Liver (tissue), 8 donors: ENCODE measurements at regions not wholly inside any gene's neighbourhood (a gene's known extent, or its start where the extent isn't known, plus 50 kb on each side); places are given as distances from the start of the nearest gene placed in this dataset.

Source experiments
- DNase-seq: peaks from one replicate; pipeline ENCODE4 v3.0.0-alpha.2; 2017; ENCODE audit warnings: low spot score
- H3K27ac ChIP-seq, 2 donors: one replicate each; pipeline ENCODE4 v1.7.0; 2013; ENCODE audit warnings: inconsistent platforms in 2 of 2, low read length in 2 of 2, control low read depth in 1 of 2, low read depth in 1 of 2, mild to moderate bottlenecking in 1 of 2
- H3K27me3 ChIP-seq, 4 donors: one replicate each; pipeline versions ENCODE4 v1.6.1 to v1.7.0; 2013; ENCODE audit warnings: low read length in 3 of 4, inconsistent platforms in 1 of 4, mild to moderate bottlenecking in 1 of 4, moderate library complexity in 1 of 4; ENCODE audit not compliant: control insufficient read depth in 4 of 4, insufficient read depth in 4 of 4
- H3K36me3 ChIP-seq, 4 donors: one replicate each; pipeline versions ENCODE4 v1.6.1 to v1.7.0; 2013; ENCODE audit warnings: low read length in 3 of 4, mild to moderate bottlenecking in 3 of 4, low read depth in 1 of 4, moderate library complexity in 1 of 4; ENCODE audit not compliant: control insufficient read depth in 4 of 4, insufficient read depth in 3 of 4
- H3K4me1 ChIP-seq, 4 donors: one replicate each; pipeline versions ENCODE4 v1.6.1 to v1.7.0; 2013; ENCODE audit warnings: low read length in 3 of 4, mild to moderate bottlenecking in 3 of 4, moderate library complexity in 1 of 4; ENCODE audit not compliant: control insufficient read depth in 4 of 4, insufficient read depth in 4 of 4
- H3K4me3 ChIP-seq, 3 donors: one replicate each; pipeline versions ENCODE4 v1.6.1 to v1.7.0; 2013; ENCODE audit warnings: low read length in 3 of 3, control low read depth in 1 of 3, low read depth in 1 of 3, mild to moderate bottlenecking in 1 of 3
- H3K9ac ChIP-seq, 2 donors: one replicate each; pipeline ENCODE4 v1.7.0; 2013; ENCODE audit warnings: low read length in 2 of 2, mild to moderate bottlenecking in 2 of 2, moderate library complexity in 2 of 2, control low read depth in 1 of 2, low read depth in 1 of 2
- H3K9me3 ChIP-seq, 4 donors: one replicate each; pipeline versions ENCODE4 v1.6.1 to v1.7.0; 2013; ENCODE audit warnings: low read length in 3 of 4; ENCODE audit not compliant: control insufficient read depth in 4 of 4
- EGR1 ChIP-seq, 2 donors: IDR thresholded peaks; 2 replicates each; pipeline ENCODE4 v1.6.1; 2016 to 2018; ENCODE audit warnings: antibody characterized with exemption in 2 of 2, low read depth in 2 of 2
- FOXA1 ChIP-seq: IDR thresholded peaks from 2 replicates; pipeline ENCODE4 v1.6.1; 2016; ENCODE audit warnings: antibody characterized with exemption
- GABPA ChIP-seq, 2 donors: IDR thresholded peaks in 1 of 2; conservative IDR thresholded peaks in 1 of 2; 2 replicates each; pipeline ENCODE4 v1.6.1; 2016; ENCODE audit warnings: antibody characterized with exemption in 2 of 2, mild to moderate bottlenecking in 1 of 2, moderate library complexity in 1 of 2
- HNF4G ChIP-seq: IDR thresholded peaks from 2 replicates; pipeline ENCODE4 v1.6.1; 2016; ENCODE audit warnings: antibody characterized with exemption
- NR2F2 ChIP-seq: IDR thresholded peaks from 2 replicates; pipeline ENCODE4 v1.6.1; 2016; ENCODE audit warnings: antibody characterized with exemption
- SP1 ChIP-seq: IDR thresholded peaks from 2 replicates; pipeline ENCODE4 v1.6.1; 2018; ENCODE audit warnings: antibody characterized with exemption, mild to moderate bottlenecking
- TAF1 ChIP-seq: conservative IDR thresholded peaks from 2 replicates; pipeline ENCODE4 v1.6.1; 2016; ENCODE audit warnings: antibody characterized with exemption, mild to moderate bottlenecking
- WGBS: extraction: QIAGEN DNeasy Blood & Tissue Kit; methylation state at CpG from one replicate; pipeline ENCODE4 v1.1.7; 2013; 5-methylcytosine and 5-hydroxymethylcytosine counted together
- TF ChIP-seq, protein P1 (sequence below): fragments of 150-350 bp; IDR thresholded peaks from 2 replicates; pipeline ENCODE4 v1.5.1; 2017; ENCODE audit warnings: improper control_type of control experiment, low read depth, low read length; ENCODE audit not compliant: missing input control
- TF ChIP-seq, protein P2 (sequence below): IDR thresholded peaks from 2 replicates; pipeline ENCODE4 v1.6.1; 2016; ENCODE audit warnings: antibody characterized with exemption
- TF ChIP-seq, protein P3 (sequence below): IDR thresholded peaks from 2 replicates; pipeline ENCODE4 v1.6.1; 2016; ENCODE audit warnings: antibody characterized with exemption
- TF ChIP-seq, protein P4 (sequence below): IDR thresholded peaks from 2 replicates; pipeline ENCODE4 v1.6.1; 2016; ENCODE audit warnings: antibody characterized with exemption, mild to moderate bottlenecking
- TF ChIP-seq, protein P5 (sequence below): IDR thresholded peaks from 2 replicates; pipeline ENCODE4 v1.6.1; 2016; ENCODE audit warnings: antibody characterized with exemption
- donor health status: healthy.
- donor health status: healthy.
- donor health status: healthy.
- donor health status: healthy.
- donor health status: healthy.

DNA sequence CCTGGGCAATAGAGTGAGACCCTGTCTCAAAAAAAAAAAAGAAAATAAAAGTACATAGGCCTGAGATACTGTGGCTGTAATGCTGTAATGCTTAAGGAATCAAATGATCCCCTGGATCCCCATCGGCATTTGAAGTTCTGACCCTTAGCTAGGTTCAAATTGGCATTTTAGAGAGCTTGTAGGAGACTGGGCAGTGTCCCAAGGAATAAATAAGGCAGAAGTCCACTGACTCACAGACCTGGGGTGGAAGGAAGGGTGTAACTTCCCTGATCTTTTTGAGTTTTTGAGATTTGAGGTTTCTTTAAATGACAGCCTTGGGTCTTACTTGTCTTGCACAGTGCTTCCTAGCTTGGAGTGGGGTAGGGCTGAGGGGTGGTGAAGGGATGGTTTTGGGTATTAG is 553.7 kb downstream of the SLC4A3 start (continued):
- TF ChIP-seq, protein P1, sequence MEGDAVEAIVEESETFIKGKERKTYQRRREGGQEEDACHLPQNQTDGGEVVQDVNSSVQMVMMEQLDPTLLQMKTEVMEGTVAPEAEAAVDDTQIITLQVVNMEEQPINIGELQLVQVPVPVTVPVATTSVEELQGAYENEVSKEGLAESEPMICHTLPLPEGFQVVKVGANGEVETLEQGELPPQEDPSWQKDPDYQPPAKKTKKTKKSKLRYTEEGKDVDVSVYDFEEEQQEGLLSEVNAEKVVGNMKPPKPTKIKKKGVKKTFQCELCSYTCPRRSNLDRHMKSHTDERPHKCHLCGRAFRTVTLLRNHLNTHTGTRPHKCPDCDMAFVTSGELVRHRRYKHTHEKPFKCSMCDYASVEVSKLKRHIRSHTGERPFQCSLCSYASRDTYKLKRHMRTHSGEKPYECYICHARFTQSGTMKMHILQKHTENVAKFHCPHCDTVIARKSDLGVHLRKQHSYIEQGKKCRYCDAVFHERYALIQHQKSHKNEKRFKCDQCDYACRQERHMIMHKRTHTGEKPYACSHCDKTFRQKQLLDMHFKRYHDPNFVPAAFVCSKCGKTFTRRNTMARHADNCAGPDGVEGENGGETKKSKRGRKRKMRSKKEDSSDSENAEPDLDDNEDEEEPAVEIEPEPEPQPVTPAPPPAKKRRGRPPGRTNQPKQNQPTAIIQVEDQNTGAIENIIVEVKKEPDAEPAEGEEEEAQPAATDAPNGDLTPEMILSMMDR = no peak
- TF ChIP-seq, protein P2, sequence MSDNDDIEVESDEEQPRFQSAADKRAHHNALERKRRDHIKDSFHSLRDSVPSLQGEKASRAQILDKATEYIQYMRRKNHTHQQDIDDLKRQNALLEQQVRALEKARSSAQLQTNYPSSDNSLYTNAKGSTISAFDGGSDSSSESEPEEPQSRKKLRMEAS = no peak

DNA sequence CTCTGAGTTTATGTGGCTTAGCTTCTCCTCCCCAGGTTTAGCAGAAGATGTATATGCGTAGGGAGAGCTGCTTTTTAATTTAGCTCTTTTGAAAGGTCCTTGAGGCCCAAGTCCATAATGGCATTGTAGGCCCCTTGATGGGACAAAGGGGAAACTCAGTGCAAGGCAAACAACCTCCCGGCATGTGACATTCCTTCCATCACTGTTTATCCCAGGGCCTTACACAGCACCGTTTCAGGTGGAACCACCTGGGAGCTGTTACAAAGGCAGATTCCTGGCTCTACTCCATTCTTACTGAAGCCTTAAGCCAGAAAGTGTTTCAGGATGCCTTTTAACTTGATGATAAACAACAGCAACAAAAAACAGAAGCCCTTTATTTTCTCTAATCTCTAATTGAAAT is 555.4 kb downstream of the SLC4A3 start:
- WGBS = 66% methylated on average over 3 of the region's 3 CpGs
- no peak overlapping the region for H3K4me3 ChIP-seq
- H3K9ac ChIP-seq = no peak overlapping the region
- no peak overlapping the region for H3K27ac ChIP-seq
- no peak for DNase-seq
- H3K4me1 ChIP-seq = no peaks in the 10 kb centered on the region
- TF ChIP-seq FOXA1 (no peak), GABPA (IDR thresholded peaks at IDR 0.05 in 1 of 2, conservative IDR thresholded peaks at IDR 0.05 in 1 of 2) (no peak), SP1 (no peak), TAF1 (no peak), NR2F2 (no peak), EGR1 (IDR thresholded peaks at IDR 0.05; ENCODE audit: low read depth in 2 of 2) (no peak)
- H3K27me3 ChIP-seq = no peaks in the 10 kb centered on the region
- H3K9me3 ChIP-seq = no peaks in the 10 kb centered on the region
- no peaks in the 10 kb centered on the region for H3K36me3 ChIP-seq

DNA sequence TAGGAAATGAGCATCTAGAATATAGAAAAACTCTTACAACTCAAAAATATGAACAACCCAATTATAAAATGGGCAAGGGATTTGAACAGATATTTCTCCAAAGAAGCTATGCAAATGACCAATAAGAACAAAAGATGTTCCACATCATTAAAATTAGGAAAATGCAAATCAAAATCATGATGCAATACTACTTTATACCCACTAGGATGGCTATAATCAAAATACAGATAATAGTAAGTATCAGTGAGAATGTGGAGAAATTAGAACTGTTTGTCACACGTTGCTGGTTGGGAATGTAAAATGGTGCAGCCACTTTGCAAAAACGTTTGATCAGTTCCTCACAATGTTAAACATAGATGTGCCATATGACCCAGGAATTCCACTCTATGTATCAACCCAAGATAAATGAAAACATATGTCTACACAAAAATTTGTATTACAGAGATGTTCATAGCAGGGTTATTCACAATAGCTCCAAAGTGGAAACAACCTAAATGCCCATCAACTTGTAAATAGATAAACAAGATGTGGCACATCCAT is 558.4 kb downstream of the SLC4A3 start:
- Histone ChIP-seq H3K36me3 (no peaks in the 10 kb centered on the region), H3K27ac (no peak overlapping the region), H3K4me3 (no peak overlapping the region), H3K9me3 (no peaks in the 10 kb centered on the region), H3K27me3 (no peaks in the 10 kb centered on the region), H3K9ac (no peak overlapping the region), H3K4me1 (no peaks in the 10 kb centered on the region)
- WGBS = 39% methylated on average over 2 of the region's 2 CpGs
- DNase-seq = no peak
- TF ChIP-seq, protein P3, sequence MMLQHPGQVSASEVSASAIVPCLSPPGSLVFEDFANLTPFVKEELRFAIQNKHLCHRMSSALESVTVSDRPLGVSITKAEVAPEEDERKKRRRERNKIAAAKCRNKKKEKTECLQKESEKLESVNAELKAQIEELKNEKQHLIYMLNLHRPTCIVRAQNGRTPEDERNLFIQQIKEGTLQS = no peak
- TF ChIP-seq, protein P4, sequence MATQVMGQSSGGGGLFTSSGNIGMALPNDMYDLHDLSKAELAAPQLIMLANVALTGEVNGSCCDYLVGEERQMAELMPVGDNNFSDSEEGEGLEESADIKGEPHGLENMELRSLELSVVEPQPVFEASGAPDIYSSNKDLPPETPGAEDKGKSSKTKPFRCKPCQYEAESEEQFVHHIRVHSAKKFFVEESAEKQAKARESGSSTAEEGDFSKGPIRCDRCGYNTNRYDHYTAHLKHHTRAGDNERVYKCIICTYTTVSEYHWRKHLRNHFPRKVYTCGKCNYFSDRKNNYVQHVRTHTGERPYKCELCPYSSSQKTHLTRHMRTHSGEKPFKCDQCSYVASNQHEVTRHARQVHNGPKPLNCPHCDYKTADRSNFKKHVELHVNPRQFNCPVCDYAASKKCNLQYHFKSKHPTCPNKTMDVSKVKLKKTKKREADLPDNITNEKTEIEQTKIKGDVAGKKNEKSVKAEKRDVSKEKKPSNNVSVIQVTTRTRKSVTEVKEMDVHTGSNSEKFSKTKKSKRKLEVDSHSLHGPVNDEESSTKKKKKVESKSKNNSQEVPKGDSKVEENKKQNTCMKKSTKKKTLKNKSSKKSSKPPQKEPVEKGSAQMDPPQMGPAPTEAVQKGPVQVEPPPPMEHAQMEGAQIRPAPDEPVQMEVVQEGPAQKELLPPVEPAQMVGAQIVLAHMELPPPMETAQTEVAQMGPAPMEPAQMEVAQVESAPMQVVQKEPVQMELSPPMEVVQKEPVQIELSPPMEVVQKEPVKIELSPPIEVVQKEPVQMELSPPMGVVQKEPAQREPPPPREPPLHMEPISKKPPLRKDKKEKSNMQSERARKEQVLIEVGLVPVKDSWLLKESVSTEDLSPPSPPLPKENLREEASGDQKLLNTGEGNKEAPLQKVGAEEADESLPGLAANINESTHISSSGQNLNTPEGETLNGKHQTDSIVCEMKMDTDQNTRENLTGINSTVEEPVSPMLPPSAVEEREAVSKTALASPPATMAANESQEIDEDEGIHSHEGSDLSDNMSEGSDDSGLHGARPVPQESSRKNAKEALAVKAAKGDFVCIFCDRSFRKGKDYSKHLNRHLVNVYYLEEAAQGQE = no peak
- TF ChIP-seq, protein P1 = no peak
- TF ChIP-seq HNF4G (no peak), EGR1 (IDR thresholded peaks at IDR 0.05; ENCODE audit: low read depth in 2 of 2) (no peak), NR2F2 (no peak)
- TF ChIP-seq, protein P5, sequence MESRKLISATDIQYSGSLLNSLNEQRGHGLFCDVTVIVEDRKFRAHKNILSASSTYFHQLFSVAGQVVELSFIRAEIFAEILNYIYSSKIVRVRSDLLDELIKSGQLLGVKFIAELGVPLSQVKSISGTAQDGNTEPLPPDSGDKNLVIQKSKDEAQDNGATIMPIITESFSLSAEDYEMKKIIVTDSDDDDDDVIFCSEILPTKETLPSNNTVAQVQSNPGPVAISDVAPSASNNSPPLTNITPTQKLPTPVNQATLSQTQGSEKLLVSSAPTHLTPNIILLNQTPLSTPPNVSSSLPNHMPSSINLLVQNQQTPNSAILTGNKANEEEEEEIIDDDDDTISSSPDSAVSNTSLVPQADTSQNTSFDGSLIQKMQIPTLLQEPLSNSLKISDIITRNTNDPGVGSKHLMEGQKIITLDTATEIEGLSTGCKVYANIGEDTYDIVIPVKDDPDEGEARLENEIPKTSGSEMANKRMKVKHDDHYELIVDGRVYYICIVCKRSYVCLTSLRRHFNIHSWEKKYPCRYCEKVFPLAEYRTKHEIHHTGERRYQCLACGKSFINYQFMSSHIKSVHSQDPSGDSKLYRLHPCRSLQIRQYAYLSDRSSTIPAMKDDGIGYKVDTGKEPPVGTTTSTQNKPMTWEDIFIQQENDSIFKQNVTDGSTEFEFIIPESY = no peak
